Panc1 (cell line): ENCODE measurements at regions not wholly inside any gene's neighbourhood (a gene's known extent, or its start where the extent isn't known, plus 50 kb on each side); places are given as distances from the start of the nearest gene placed in this dataset.

Experiments used
- ATAC-seq: fragments of 200-7000 bp; cut with Tn5 transposase; 2 replicates; pipeline ENCODE4 v1.9.1; 2020; ENCODE audit warnings: mild to moderate bottlenecking, moderate library complexity
- BruUV-seq: library from RNA; stranded (reverse); fragments of 400-500 nt; replicated peaks from 2 replicates; lab custom pipeline; 2021; lab: Mats Ljungman, UMichigan
- CTCF ChIA-PET: fragments of 300-600 bp; sonication (Branson Sonifier 250); formaldehyde crosslinking; loops from one replicate; lab custom pipeline; 2022; ENCODE audit warnings: antibody characterized with exemption; lab: Charles Lee
- POLR2A ChIA-PET: fragments of 300-600 bp; sonication (Branson Sonifier 250); formaldehyde crosslinking; loops from one replicate; lab custom pipeline; 2022; ENCODE audit warnings: antibody characterized with exemption; lab: Charles Lee
- DNase-seq: peaks from one replicate; pipeline ENCODE4 v3.0.0-alpha.2; 2010; ENCODE audit warnings: low read depth, low spot score
- H3K27ac ChIP-seq: 2 replicates; pipeline ENCODE4 v1.5.1; 2011; ENCODE audit warnings: mild to moderate bottlenecking, low read length, inconsistent platforms
- H3K27me3 ChIP-seq: fragments of 200-500 bp; sonication (Bioruptor generic); 2 replicates; pipeline ENCODE4 v1.6.0; 2014; ENCODE audit warnings: low read length, inconsistent platforms; ENCODE audit not compliant: control insufficient read depth, insufficient read depth
- H3K36me3 ChIP-seq: fragments of 200-500 bp; sonication (Bioruptor generic); 2 replicates; pipeline ENCODE4 v1.5.1; 2014; ENCODE audit warnings: inconsistent platforms, mild to moderate bottlenecking, low read length, moderate library complexity; ENCODE audit not compliant: control insufficient read depth, insufficient read depth
- H3K4me1 ChIP-seq: 2 replicates; pipeline ENCODE4 v1.5.1; 2011; ENCODE audit warnings: inconsistent platforms, mild to moderate bottlenecking, low read length, moderate library complexity; ENCODE audit not compliant: control insufficient read depth, insufficient read depth
- H3K4me3 ChIP-seq, 2 experiments: 2 replicates each; pipeline ENCODE4 v1.5.1; 2011 to 2012; ENCODE audit warnings: low read depth in 2 of 2, low read length in 2 of 2, mild to moderate bottlenecking in 2 of 2, inconsistent platforms in 1 of 2, moderate library complexity in 1 of 2
- H3K9me3 ChIP-seq: fragments of 200-500 bp; sonication (Bioruptor generic); 2 replicates; pipeline ENCODE4 v1.5.1; 2014; ENCODE audit warnings: low read depth, mild to moderate bottlenecking, inconsistent platforms, low read length, moderate library complexity; ENCODE audit not compliant: control insufficient read depth, insufficient read depth
- CTCF ChIP-seq: fragments of 450-650 bp; IDR thresholded peaks from 2 replicates; pipeline ENCODE4 v1.5.1; 2017; ENCODE audit warnings: mild to moderate bottlenecking
- POLR2AphosphoS5 ChIP-seq: IDR thresholded peaks from 2 replicates; pipeline ENCODE4 v1.6.1; 2012; ENCODE audit warnings: mild to moderate bottlenecking, low read depth, low read length, moderate library complexity
- SIN3A ChIP-seq: IDR thresholded peaks from 2 replicates; pipeline ENCODE4 v1.6.1; 2012; ENCODE audit warnings: low read depth, mild to moderate bottlenecking, low read length, moderate library complexity, borderline replicate concordance; ENCODE audit not compliant: insufficient read depth
- TCF7L2 ChIP-seq: IDR thresholded peaks from 2 replicates; pipeline ENCODE4 v1.6.1; 2011; ENCODE audit warnings: mild to moderate bottlenecking, low read depth, low read length, inconsistent platforms
- in situ Hi-C: cut with HindIII; loops from 2 replicates; pipeline ENCODE4 v1.10.0; 2016; ENCODE audit warnings: low sequenced_read_pairs, low pct_unique_long_range_greater_than_20kb
- intact Hi-C: fragments of 100-400 bp; cut with micrococcal nuclease; formaldehyde crosslinking; loops from one replicate; pipeline ENCODE4 v1.10.0; 2022; ENCODE audit not compliant: unreplicated experiment
- TF ChIP-seq, protein P1 (sequence below), 2 experiments: IDR thresholded peaks; 2 replicates each; pipeline ENCODE4 v1.6.1; 2011 to 2012; ENCODE audit warnings: low read depth in 2 of 2, control low read depth in 1 of 2, low read length in 1 of 2, mild to moderate bottlenecking in 1 of 2, moderate library complexity in 1 of 2; ENCODE audit not compliant: insufficient read depth in 1 of 2

- POLR2A ChIA-PET, result no interaction called here
- no peaks in the 10 kb centered on the region for H3K4me1 ChIP-seq
- CTCF ChIA-PET, result no interaction called here
- H3K9me3 ChIP-seq, result no peaks in the 10 kb centered on the region
- TF ChIP-seq POLR2AphosphoS5, result no peak
- TF ChIP-seq SIN3A, result no peak
- TF ChIP-seq TCF7L2, result no peak
- no peak for TF ChIP-seq CTCF
- TF ChIP-seq, protein P1, sequence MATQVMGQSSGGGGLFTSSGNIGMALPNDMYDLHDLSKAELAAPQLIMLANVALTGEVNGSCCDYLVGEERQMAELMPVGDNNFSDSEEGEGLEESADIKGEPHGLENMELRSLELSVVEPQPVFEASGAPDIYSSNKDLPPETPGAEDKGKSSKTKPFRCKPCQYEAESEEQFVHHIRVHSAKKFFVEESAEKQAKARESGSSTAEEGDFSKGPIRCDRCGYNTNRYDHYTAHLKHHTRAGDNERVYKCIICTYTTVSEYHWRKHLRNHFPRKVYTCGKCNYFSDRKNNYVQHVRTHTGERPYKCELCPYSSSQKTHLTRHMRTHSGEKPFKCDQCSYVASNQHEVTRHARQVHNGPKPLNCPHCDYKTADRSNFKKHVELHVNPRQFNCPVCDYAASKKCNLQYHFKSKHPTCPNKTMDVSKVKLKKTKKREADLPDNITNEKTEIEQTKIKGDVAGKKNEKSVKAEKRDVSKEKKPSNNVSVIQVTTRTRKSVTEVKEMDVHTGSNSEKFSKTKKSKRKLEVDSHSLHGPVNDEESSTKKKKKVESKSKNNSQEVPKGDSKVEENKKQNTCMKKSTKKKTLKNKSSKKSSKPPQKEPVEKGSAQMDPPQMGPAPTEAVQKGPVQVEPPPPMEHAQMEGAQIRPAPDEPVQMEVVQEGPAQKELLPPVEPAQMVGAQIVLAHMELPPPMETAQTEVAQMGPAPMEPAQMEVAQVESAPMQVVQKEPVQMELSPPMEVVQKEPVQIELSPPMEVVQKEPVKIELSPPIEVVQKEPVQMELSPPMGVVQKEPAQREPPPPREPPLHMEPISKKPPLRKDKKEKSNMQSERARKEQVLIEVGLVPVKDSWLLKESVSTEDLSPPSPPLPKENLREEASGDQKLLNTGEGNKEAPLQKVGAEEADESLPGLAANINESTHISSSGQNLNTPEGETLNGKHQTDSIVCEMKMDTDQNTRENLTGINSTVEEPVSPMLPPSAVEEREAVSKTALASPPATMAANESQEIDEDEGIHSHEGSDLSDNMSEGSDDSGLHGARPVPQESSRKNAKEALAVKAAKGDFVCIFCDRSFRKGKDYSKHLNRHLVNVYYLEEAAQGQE (IDR thresholded peaks at IDR 0.05; ENCODE audit: insufficient read depth in 1 of 2, low read depth in 2 of 2, low read length in 1 of 2), result no peak
- H3K27ac ChIP-seq, result peak overlapping the region; percentile 62; the same call in 1 of the 2 replicates
- DNase-seq, result no peak
- no peaks in the 10 kb centered on the region for H3K27me3 ChIP-seq
- no peak for ATAC-seq
- no peak overlapping the region for H3K4me3 ChIP-seq
- no TSS peak for BruUV-seq
- H3K36me3 ChIP-seq, result no peaks in the 10 kb centered on the region
- in situ Hi-C loops (no loop called here), intact Hi-C loops (no loop called here)
Measured at GRCh38 chr12:68490476-68490875, 120.2 kb upstream of the RAP1B start.

DNA sequence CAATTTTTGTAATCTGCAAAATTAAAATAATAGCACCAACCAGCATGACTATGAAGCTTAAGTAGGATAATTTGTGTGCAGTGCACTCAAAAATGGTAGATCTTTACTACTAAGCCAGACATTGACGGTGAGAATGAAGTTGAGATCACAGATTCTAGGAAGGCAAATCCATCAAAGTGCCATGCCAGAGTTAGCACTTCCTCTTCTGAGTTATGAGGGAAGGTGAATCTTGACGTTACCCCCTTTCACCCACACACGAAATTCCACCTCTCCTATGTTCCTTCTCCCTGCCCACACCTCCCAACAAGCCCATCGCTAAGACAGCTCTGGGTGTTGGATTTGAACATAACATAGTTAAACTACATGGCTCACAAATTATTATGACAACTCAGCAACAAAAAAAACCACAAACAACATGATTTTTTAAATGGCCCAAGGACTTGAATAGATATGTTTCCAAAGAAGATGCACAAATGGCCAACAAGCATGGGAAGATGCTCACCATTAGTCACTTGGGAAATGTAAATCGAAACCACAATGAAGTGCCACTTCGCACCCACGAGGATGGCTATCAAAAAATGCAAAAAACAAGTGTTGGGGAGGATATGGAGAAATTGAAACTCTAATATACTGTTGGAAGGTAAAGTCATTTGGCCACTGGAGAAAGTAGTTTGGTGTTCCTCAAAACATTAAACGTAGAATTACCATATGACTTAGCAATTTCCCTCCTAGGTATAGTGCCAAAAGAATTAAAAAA is 119.3 kb upstream of the RAP1B start:
- TF ChIP-seq CTCF (no peak), SIN3A (no peak), TCF7L2 (no peak), POLR2AphosphoS5 (no peak)
- TF ChIP-seq, protein P1 (IDR thresholded peaks at IDR 0.05; ENCODE audit: insufficient read depth in 1 of 2, low read depth in 2 of 2, low read length in 1 of 2), result no peak
- no TSS peak for BruUV-seq
- no peaks in the 10 kb centered on the region for H3K9me3 ChIP-seq
- no peak for ATAC-seq
- H3K27ac ChIP-seq, result peak overlapping the region; percentile 30; the same call in 1 of the 2 replicates
- H3K4me3 ChIP-seq, result no peak overlapping the region
- ChIA-PET POLR2A (no interaction called here), CTCF (no interaction called here)
- H3K4me1 ChIP-seq, result no peaks in the 10 kb centered on the region
- in situ Hi-C loops (no loop called here), intact Hi-C loops (no loop called here)
- H3K27me3 ChIP-seq, result no peaks in the 10 kb centered on the region
- DNase-seq, result no peak
- H3K36me3 ChIP-seq, result no peaks in the 10 kb centered on the region
